ENCODE measurements at regions not wholly inside any gene's neighbourhood (a gene's known extent, or its start where the extent isn't known, plus 50 kb on each side); places are given as distances from the start of the nearest gene placed in this dataset.

GRCh38 chr4:15254236-15254880 is 173.5 kb upstream of the C1QTNF7 start:
- intact Hi-C loops (cut with DNase I), result no loop called here
- DNase-seq (peak; percentile 75), ATAC-seq (peak; percentile 48 to 57)
- TF ChIP-seq, protein P1, sequence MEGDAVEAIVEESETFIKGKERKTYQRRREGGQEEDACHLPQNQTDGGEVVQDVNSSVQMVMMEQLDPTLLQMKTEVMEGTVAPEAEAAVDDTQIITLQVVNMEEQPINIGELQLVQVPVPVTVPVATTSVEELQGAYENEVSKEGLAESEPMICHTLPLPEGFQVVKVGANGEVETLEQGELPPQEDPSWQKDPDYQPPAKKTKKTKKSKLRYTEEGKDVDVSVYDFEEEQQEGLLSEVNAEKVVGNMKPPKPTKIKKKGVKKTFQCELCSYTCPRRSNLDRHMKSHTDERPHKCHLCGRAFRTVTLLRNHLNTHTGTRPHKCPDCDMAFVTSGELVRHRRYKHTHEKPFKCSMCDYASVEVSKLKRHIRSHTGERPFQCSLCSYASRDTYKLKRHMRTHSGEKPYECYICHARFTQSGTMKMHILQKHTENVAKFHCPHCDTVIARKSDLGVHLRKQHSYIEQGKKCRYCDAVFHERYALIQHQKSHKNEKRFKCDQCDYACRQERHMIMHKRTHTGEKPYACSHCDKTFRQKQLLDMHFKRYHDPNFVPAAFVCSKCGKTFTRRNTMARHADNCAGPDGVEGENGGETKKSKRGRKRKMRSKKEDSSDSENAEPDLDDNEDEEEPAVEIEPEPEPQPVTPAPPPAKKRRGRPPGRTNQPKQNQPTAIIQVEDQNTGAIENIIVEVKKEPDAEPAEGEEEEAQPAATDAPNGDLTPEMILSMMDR (IDR thresholded peaks at IDR 0.05), result no peak
- H3K27ac ChIP-seq, result no peak overlapping the region
- no peaks in the 10 kb centered on the region for H3K36me3 ChIP-seq
- no peaks in the 10 kb centered on the region for H3K27me3 ChIP-seq (ENCODE audit: low read depth)
- H3K4me3 ChIP-seq, result no peak overlapping the region
- no peaks in the 10 kb centered on the region for H3K9me3 ChIP-seq
- H3K4me1 ChIP-seq, result no peaks in the 10 kb centered on the region

DNA sequence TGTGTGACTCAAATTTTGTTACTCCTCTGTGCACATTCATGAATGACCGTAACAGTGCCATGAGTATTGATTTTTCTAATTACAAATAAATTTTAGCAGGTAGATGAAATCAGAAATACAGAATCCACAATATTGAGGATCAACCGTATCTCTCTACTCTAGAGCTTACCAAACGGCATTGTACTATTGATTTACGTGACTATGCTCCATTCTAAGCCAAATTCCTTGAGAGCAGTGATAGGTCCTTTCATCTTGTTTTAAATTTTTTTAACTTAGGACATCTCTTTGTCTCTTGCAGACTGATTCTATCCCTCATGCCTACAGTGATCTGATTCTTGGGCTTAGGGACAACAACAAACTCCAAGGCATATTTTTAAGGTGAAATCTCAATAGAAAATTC is 172.3 kb upstream of the C1QTNF7 start:
- Histone ChIP-seq H3K4me1 (no peaks in the 10 kb centered on the region), H3K27me3 (ENCODE audit: low read depth) (no peaks in the 10 kb centered on the region), H3K27ac (no peak overlapping the region), H3K9me3 (no peaks in the 10 kb centered on the region), H3K36me3 (no peaks in the 10 kb centered on the region), H3K4me3 (no peak overlapping the region)
- DNase-seq (no peak), ATAC-seq (no peak)
- intact Hi-C loops (cut with DNase I), result no loop called here
- TF ChIP-seq, protein P1 (IDR thresholded peaks at IDR 0.05), result no peak

DNA sequence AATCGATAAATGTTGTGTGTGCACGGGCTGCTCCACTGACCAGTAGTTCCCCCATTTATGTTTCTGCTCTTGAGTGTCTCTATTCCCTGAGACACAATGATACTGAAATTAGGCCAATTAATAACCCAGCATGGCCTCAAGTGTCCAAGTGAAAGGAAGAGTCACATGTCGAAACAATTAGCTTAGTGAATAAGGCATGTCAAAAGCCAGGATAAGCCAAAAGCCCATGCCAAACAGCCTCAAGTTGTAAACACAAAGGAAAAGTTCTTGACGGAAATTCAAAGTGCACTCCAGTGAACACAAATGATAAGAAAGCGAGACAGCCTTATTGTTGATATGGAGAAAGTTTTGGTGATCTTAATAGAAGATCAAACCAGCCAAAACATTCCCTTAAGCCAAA is 167.1 kb upstream of the C1QTNF7 start:
- H3K36me3 ChIP-seq, result no peaks in the 10 kb centered on the region
- DNase-seq, result no peak

DNA sequence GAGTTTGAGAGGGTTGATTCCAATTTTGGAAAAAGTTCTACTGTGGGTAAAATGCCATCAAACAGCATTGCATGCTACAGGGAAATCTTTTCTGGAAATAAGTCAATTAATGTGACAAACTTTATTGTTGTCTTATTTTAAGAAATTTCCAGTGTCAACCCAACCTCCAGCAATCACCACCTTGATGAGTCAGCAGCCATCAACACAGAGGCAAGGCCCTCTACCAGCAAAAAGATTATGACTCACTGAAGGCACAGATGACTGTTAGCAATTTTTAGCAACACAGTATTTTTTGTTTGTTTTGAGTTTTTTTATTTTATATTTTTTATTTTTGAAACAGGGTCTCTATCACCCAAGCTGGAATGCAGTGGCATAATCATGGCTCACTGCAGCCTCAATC is 165.4 kb upstream of the C1QTNF7 start:
- DNase-seq, result no peak
- no peak for ATAC-seq
- intact Hi-C loops (cut with DNase I), result no loop called here
- H3K4me3 ChIP-seq, result no peak overlapping the region
- H3K4me1 ChIP-seq, result no peaks in the 10 kb centered on the region
- no peaks in the 10 kb centered on the region for H3K36me3 ChIP-seq
- no peaks in the 10 kb centered on the region for H3K27me3 ChIP-seq (ENCODE audit: low read depth)
- no peak overlapping the region for H3K27ac ChIP-seq
- TF ChIP-seq, protein P1 (IDR thresholded peaks at IDR 0.05), result no peak
- peaks cover 10% of the 10 kb centered on the region for H3K9me3 ChIP-seq

More for the DNA sequence above, 167.1 kb upstream of the C1QTNF7 start:
- Histone ChIP-seq H3K4me1 (no peaks in the 10 kb centered on the region), H3K27ac (no peak overlapping the region), H3K9me3 (peaks cover 4% of the 10 kb centered on the region), H3K4me3 (no peak overlapping the region), H3K27me3 (ENCODE audit: low read depth) (no peaks in the 10 kb centered on the region)
- intact Hi-C loops (cut with DNase I), result no loop called here
- TF ChIP-seq, protein P1 (IDR thresholded peaks at IDR 0.05), result no peak
- ATAC-seq, result no peak

DNA sequence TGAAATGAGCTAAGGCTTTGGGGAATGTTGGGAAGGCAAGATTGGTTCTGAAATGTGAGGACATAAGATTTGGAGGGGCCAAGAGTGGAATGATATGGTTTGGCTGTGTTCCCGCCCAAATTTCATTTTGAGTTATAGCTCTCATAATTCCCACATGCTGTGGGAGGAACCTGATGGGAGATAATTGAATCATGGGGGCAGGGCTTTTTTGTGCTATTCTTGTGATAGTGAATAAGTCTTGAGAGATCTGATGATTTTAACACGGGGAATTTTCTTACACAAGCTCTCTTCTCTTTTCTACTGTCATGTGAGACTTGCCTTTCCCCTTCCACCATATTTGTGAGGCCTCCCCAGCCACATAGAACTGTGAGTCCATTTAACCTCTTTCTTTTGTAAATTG is 157.6 kb upstream of the C1QTNF7 start:
- Histone ChIP-seq H3K27me3 (ENCODE audit: low read depth) (no peaks in the 10 kb centered on the region), H3K4me3 (no peak overlapping the region), H3K36me3 (no peaks in the 10 kb centered on the region), H3K4me1 (no peaks in the 10 kb centered on the region), H3K9me3 (peaks cover 11% of the 10 kb centered on the region), H3K27ac (no peak overlapping the region)
- intact Hi-C loops (cut with DNase I), result no loop called here
- TF ChIP-seq, protein P1 (IDR thresholded peaks at IDR 0.05), result no peak
- DNase-seq, result no peak
- ATAC-seq, result no peak

All from lower lobe of right lung (tissue), 2 donors.